ENCODE measurements at regions not wholly inside any gene's neighbourhood (a gene's known extent, or its start where the extent isn't known, plus 50 kb on each side); places are given as distances from the start of the nearest gene placed in this dataset.

DNA sequence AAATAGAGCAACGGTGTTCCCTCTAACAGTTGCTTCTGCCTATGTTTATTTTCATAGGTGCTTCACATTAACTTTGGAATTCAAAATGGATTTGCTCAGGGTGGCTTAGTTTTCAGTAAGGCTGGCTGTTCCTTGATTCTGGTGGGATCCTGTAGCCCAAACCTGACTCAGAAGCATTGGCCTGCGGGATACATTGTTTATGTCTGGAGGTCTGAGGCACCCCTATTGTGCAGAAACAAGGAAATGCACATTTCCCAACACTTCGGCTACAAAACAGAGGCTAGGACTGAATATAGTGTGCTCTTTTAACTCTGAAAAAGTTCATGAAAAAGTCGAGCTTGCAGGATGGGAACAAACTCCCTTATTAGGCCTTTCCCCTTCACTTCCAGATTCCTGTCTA, 133.8 kb upstream of the F3 start:
- Mint-ChIP-seq H3K4me3 (ENCODE audit: unreplicated experiment) (no peak overlapping the region), H3K9me3 (ENCODE audit: unreplicated experiment) (peaks cover 6% of the 10 kb centered on the region), H3K27me3 (ENCODE audit: unreplicated experiment) (peaks cover 11% of the 10 kb centered on the region), H3K27ac (ENCODE audit: unreplicated experiment) (no peak overlapping the region), H3K36me3 (ENCODE audit: unreplicated experiment) (no peaks in the 10 kb centered on the region), H3K4me1 (ENCODE audit: unreplicated experiment) (peaks cover 2% of the 10 kb centered on the region)
- TF ChIP-seq, protein P1, sequence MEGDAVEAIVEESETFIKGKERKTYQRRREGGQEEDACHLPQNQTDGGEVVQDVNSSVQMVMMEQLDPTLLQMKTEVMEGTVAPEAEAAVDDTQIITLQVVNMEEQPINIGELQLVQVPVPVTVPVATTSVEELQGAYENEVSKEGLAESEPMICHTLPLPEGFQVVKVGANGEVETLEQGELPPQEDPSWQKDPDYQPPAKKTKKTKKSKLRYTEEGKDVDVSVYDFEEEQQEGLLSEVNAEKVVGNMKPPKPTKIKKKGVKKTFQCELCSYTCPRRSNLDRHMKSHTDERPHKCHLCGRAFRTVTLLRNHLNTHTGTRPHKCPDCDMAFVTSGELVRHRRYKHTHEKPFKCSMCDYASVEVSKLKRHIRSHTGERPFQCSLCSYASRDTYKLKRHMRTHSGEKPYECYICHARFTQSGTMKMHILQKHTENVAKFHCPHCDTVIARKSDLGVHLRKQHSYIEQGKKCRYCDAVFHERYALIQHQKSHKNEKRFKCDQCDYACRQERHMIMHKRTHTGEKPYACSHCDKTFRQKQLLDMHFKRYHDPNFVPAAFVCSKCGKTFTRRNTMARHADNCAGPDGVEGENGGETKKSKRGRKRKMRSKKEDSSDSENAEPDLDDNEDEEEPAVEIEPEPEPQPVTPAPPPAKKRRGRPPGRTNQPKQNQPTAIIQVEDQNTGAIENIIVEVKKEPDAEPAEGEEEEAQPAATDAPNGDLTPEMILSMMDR (IDR thresholded peaks at IDR 0.05) = no peak
- no peak for DNase-seq (ENCODE audit: extremely low spot score, unreplicated experiment)

DNA sequence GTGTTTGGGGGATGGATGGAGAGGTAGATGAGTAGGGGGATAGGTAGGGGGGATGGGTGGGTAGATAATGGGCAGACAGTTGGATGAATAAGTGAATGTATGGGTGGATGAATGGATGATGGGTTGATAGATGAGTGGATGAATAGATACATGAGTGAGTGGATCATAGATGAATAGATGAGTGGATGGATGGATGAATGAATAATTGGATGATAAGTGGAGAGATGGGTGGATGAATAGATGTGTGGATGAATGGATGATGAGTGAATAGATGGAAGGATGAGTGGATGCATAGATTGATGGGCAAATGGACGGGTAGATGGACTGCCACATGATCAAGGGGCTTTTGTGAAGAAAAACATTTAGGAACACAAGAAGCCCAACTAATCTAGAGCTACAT, 133.3 kb upstream of the F3 start:
- peaks cover 6% of the 10 kb centered on the region for H3K9me3 Mint-ChIP-seq (ENCODE audit: unreplicated experiment)
- no peak for DNase-seq (ENCODE audit: extremely low spot score, unreplicated experiment)
- no peaks in the 10 kb centered on the region for H3K36me3 Mint-ChIP-seq (ENCODE audit: unreplicated experiment)
- no peak overlapping the region for H3K4me3 Mint-ChIP-seq (ENCODE audit: unreplicated experiment)
- TF ChIP-seq, protein P1 (IDR thresholded peaks at IDR 0.05) = no peak
- peaks cover 2% of the 10 kb centered on the region for H3K4me1 Mint-ChIP-seq (ENCODE audit: unreplicated experiment)
- H3K27ac Mint-ChIP-seq (ENCODE audit: unreplicated experiment) = no peak overlapping the region
- peaks cover 9% of the 10 kb centered on the region for H3K27me3 Mint-ChIP-seq (ENCODE audit: unreplicated experiment)

DNA sequence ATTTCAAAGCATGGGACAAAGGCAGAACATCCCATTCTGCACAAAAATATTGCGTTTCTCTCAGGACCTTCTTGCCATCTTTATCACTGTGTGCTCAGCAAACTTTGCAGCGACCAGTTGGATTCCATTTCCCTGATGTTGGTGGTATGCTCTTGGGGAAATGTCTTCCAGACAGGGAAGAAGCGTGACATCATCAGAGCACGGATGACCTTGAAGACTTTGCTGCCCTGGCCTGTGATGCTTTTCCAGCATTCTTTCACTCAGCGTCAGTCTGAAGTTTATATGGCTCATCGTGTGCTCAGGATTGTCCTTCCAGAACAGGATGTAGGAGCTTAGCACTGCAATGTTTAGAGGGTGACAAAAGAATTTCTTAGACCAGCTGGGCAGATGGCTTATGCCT, 131.4 kb upstream of the F3 start:
- Mint-ChIP-seq H3K27ac (ENCODE audit: unreplicated experiment) (no peak overlapping the region), H3K36me3 (ENCODE audit: unreplicated experiment) (no peaks in the 10 kb centered on the region), H3K27me3 (ENCODE audit: unreplicated experiment) (peaks cover 6% of the 10 kb centered on the region), H3K4me1 (ENCODE audit: unreplicated experiment) (peaks cover 2% of the 10 kb centered on the region), H3K4me3 (ENCODE audit: unreplicated experiment) (no peak overlapping the region), H3K9me3 (ENCODE audit: unreplicated experiment) (peaks cover 6% of the 10 kb centered on the region)
- DNase-seq (ENCODE audit: extremely low spot score, unreplicated experiment) = no peak
- TF ChIP-seq, protein P1 (IDR thresholded peaks at IDR 0.05) = no peak

DNA sequence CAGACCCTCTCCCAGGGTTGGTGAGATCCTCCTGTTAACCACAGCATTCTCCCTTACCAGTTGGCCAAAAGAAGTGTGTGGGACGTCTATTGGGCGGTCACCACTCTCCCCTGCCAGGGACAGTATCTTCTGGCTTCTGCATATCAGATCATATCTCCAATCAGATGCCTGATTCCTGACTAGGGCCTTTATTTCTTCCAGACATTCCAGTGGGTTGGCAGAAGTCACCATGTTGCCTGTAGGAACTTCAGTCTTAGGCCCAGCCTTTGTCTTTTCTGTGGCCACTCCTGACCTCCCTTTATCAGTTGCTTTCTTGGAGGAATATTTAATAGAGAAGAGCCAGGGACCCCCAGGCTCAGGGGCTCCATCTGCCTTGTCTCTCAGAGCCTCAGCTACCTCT, 130.4 kb upstream of the F3 start:
- Mint-ChIP-seq H3K36me3 (ENCODE audit: unreplicated experiment) (no peaks in the 10 kb centered on the region), H3K27ac (ENCODE audit: unreplicated experiment) (no peak overlapping the region), H3K4me1 (ENCODE audit: unreplicated experiment) (peaks cover 4% of the 10 kb centered on the region), H3K4me3 (ENCODE audit: unreplicated experiment) (no peak overlapping the region), H3K9me3 (ENCODE audit: unreplicated experiment) (peaks cover 10% of the 10 kb centered on the region), H3K27me3 (ENCODE audit: unreplicated experiment) (peaks cover 6% of the 10 kb centered on the region)
- no peak for DNase-seq (ENCODE audit: extremely low spot score, unreplicated experiment)
- TF ChIP-seq, protein P1 (IDR thresholded peaks at IDR 0.05) = no peak

DNA sequence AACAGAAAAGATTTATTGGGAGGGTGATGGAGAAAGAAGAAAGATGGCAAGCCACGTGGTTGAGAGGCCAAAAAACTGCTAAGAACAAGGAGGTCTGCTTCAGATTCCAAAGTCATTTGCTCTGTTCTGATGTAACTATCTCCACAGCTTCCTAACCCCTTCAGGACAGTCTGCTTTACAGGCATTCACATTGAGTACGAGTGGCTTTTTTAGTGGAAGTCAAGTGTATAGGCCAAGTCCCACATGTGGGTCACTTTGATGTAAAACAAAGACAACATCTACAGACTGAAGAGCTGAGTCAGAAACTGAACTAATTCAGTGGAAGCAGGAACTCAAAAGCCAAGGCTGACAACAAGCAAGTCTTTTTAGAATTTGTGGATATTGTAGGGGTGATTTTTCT, 128.7 kb upstream of the F3 start:
- H3K4me1 Mint-ChIP-seq (ENCODE audit: unreplicated experiment) = peaks cover 2% of the 10 kb centered on the region
- TF ChIP-seq, protein P1 (IDR thresholded peaks at IDR 0.05) = no peak
- peaks cover 10% of the 10 kb centered on the region for H3K9me3 Mint-ChIP-seq (ENCODE audit: unreplicated experiment)
- H3K4me3 Mint-ChIP-seq (ENCODE audit: unreplicated experiment) = no peak overlapping the region
- H3K27me3 Mint-ChIP-seq (ENCODE audit: unreplicated experiment) = peaks cover 6% of the 10 kb centered on the region
- H3K36me3 Mint-ChIP-seq (ENCODE audit: unreplicated experiment) = no peaks in the 10 kb centered on the region
- H3K27ac Mint-ChIP-seq (ENCODE audit: unreplicated experiment) = no peak overlapping the region
- no peak for DNase-seq (ENCODE audit: extremely low spot score, unreplicated experiment)

All from osteocyte (in vitro differentiated cells).